GM10266 (cell line): ENCODE measurements at regions not wholly inside any gene's neighbourhood (a gene's known extent, or its start where the extent isn't known, plus 50 kb on each side); places are given as distances from the start of the nearest gene placed in this dataset.

ENCODE experiments used
- DNase-seq: peaks from one replicate; pipeline ENCODE4 v3.0.0; 2012; ENCODE audit errors: extremely low spot score
- TF ChIP-seq, protein P1 (sequence below): IDR thresholded peaks from 2 replicates; pipeline ENCODE4 v1.5.1; 2012; ENCODE audit warnings: mild to moderate bottlenecking, low read depth; ENCODE audit not compliant: control insufficient read depth, insufficient read depth; ENCODE audit errors: missing control alignments

- TF ChIP-seq, protein P1, sequence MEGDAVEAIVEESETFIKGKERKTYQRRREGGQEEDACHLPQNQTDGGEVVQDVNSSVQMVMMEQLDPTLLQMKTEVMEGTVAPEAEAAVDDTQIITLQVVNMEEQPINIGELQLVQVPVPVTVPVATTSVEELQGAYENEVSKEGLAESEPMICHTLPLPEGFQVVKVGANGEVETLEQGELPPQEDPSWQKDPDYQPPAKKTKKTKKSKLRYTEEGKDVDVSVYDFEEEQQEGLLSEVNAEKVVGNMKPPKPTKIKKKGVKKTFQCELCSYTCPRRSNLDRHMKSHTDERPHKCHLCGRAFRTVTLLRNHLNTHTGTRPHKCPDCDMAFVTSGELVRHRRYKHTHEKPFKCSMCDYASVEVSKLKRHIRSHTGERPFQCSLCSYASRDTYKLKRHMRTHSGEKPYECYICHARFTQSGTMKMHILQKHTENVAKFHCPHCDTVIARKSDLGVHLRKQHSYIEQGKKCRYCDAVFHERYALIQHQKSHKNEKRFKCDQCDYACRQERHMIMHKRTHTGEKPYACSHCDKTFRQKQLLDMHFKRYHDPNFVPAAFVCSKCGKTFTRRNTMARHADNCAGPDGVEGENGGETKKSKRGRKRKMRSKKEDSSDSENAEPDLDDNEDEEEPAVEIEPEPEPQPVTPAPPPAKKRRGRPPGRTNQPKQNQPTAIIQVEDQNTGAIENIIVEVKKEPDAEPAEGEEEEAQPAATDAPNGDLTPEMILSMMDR = no peak
- DNase-seq = peak; percentile 7
Measured at GRCh38 chr1:170789063-170789462, 125.1 kb downstream of the PRRX1 start.

DNA sequence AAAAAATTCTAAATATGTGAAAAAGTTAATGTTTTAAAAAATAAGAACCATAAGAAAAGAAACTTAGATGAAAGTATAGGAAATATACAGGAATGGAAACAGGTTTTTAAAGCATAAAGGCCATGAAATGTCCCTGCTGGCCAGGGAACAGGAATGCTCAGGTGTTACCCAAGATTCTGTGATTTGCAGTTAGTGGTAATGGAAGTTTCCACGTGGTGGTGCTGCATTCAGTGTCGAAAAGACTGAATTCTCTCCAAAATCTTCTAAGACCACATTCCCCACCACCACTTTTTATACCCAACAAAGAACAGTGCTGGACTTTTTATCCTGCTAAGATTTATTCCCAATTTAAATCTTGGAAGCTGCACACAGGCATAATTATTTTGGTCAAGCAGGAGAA is 126.2 kb downstream of the PRRX1 start:
- DNase-seq = no peak
- TF ChIP-seq, protein P1 = no peak

DNA sequence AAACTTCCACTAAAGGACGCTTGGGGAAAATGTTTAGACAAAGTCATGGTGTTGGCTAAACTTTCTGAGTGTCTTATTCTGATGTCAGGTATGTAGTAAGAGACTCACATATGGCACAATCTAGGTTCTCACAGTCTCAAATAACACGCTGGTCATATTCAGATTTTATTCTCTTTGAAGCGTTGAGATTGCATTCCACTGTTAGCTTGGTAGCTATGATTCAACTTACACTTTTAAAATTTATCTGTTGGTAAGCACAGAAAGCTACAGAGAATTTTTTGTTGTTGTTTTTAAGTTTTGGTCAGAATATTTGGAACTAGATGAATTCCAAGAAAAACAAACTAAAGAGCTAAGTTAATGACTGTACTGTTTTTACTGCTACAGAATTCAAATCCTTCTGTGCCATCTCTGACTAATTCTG is 126.7 kb downstream of the PRRX1 start:
- no peak for DNase-seq
- TF ChIP-seq, protein P1 = no peak

GRCh38 chr1:170791941-170792340 is 128.0 kb downstream of the PRRX1 start:
- TF ChIP-seq, protein P1 = no peak

DNA sequence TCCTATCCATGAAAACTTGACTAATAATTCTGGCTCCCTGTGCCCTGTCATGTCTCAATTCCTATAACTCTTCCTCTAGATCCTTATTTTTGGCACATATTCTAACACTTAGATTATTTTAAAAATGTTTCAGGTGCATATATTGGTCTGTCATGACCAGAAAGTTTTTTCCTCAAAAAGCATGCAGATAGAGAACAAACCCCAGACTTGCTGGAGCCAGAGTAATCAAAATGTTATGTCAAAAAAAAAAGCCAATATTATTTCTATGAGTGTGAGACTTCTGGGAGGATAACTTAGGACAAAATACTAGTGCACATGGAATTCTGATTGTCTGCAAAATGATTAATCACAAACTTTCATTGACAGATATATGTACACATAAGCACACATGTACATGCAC is 135.1 kb upstream of the MROH9 start:
- TF ChIP-seq, protein P1 = no peak
- DNase-seq = no peak

More at GRCh38 chr1:170791941-170792340, 128.0 kb downstream of the PRRX1 start:
- DNase-seq = no peak

DNA sequence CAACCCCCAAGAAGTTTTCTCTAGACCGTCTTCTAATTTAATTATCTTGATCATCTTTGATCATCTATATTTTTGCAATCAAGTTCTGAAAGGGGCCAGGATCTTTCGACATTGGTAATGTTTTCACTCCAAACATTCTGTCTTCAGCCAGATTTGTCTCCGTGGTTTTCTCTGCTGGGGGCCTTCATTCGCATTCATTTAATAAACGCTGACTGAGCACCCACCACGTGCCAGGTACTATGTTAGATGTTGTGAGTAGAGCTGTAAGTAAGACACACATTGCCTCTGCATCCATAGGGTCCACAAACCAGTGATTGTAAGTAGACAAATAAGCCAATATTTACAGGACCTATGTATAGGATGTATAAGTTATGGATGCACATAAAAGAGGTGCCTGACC is 134.5 kb upstream of the MROH9 start:
- TF ChIP-seq, protein P1 = no peak
- no peak for DNase-seq

GRCh38 chr1:170803711-170804110 is 131.6 kb upstream of the MROH9 start:
- no peak for DNase-seq
- TF ChIP-seq, protein P1 = no peak
